ENCODE measurements at regions not wholly inside any gene's neighbourhood (a gene's known extent, or its start where the extent isn't known, plus 50 kb on each side); places are given as distances from the start of the nearest gene placed in this dataset.

DNA sequence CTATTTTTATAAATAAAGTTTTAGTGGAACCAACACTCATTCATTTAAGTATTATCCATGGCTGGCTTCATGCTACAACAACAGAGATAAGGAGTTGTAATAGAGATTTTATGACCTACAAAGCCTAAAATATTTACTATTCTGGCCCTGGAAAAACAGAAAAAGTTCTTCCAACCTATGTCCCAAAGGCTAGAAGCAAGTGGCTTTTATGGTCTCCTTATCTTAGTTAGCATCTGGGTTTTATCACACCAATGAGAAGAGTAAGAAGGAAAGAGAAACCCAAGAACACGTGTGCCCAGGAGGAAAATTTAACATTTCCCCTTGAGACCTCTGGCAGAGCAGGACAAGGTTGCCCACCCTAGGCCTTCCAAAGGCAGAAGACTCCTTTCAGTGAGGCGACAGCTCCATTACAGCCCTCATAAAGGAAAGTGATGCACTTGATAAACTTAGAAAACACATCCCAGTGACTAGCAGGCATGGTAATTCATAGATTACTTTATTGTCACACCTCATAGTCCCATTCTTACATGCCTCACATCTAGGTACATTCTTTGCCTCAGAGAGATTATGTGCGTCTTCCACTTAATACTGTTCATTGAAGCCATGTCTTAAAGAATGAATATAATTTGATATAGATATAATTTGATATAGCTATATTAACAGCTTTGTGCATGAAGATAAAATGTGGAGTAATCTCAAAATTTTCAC lies 113.2 kb upstream of the ACP3 start:
- TF ChIP-seq YY1 (IDR thresholded peaks at IDR 0.05; ENCODE audit: insufficient read depth, insufficient read length) (no peak), ZNF274 (IDR thresholded peaks at IDR 0.05; ENCODE audit: low read depth, low read length) (no peak)

Data from NT2/D1 (cell line).